Kidney (tissue), 13 donors: ENCODE measurements at regions not wholly inside any gene's neighbourhood (a gene's known extent, or its start where the extent isn't known, plus 50 kb on each side); places are given as distances from the start of the nearest gene placed in this dataset.

Experiments
- DNase-seq, 5 donors: peaks; one replicate each; pipeline ENCODE4 v3.0.0-alpha.2; 2013 to 2020
- FAIRE-seq: peaks from 2 replicates; lab custom pipeline; 2012; peaks lifted over from hg19 to GRCh38; lab: Jason Lieb, UNC
- H3K27ac ChIP-seq, 2 donors: one replicate each; pipeline ENCODE4 v1.7.0; 2013; ENCODE audit warnings: low read depth in 2 of 2, low read length in 2 of 2, inconsistent platforms in 1 of 2
- H3K27me3 ChIP-seq: one replicate; pipeline ENCODE4 v1.7.1; 2013; ENCODE audit warnings: low read length, inconsistent platforms; ENCODE audit not compliant: control insufficient read depth, insufficient read depth
- H3K36me3 ChIP-seq, 3 donors: one replicate each; pipeline versions ENCODE4 v1.7.0 to v1.7.1; 2013; ENCODE audit warnings: low read length in 3 of 3, control low read depth in 1 of 3, inconsistent platforms in 1 of 3; ENCODE audit not compliant: insufficient read depth in 3 of 3, control insufficient read depth in 2 of 3
- H3K4me1 ChIP-seq, 3 donors: one replicate each; pipeline versions ENCODE4 v1.7.0 to v1.7.1; 2013; ENCODE audit warnings: low read length in 3 of 3, inconsistent platforms in 1 of 3, low read depth in 1 of 3; ENCODE audit not compliant: control insufficient read depth in 2 of 3, insufficient read depth in 2 of 3
- H3K4me3 ChIP-seq, 3 donors: one replicate each; pipeline versions ENCODE4 v1.7.0 to v1.8.1; 2013; ENCODE audit warnings: low read length in 3 of 3, control low read depth in 1 of 3, inconsistent platforms in 1 of 3
- H3K9ac ChIP-seq, 3 donors: one replicate each; pipeline versions ENCODE4 v1.7.0 to v1.7.1; 2013; ENCODE audit warnings: low read length in 3 of 3, control low read depth in 1 of 3, inconsistent platforms in 1 of 3
- H3K9me3 ChIP-seq, 3 donors: one replicate each; pipeline versions ENCODE4 v1.7.0 to v1.7.1; 2013; ENCODE audit warnings: low read length in 3 of 3, control low read depth in 1 of 3, inconsistent platforms in 1 of 3; ENCODE audit not compliant: control insufficient read depth in 2 of 3, insufficient read depth in 1 of 3
- CTCF ChIP-seq: IDR thresholded peaks from 3 replicates; pipeline ENCODE4 v1.5.1; 2012; ENCODE audit warnings: mild to moderate bottlenecking, moderate library complexity, borderline replicate concordance; ENCODE audit not compliant: insufficient read depth; ENCODE audit errors: extremely low read depth
- intact Hi-C: fragments of 100-400 bp; cut with DNase I; formaldehyde crosslinking; loops from one replicate; pipeline ENCODE4 v1.11.1; 2022
- donor health status: control.
- donor health status: control.
- donor health status: control.
- donor health status: control.
- donor health status: control.
- donor health status: DM: yes; HTN: yes; CAD: no.
- donor health status: Normal renal cell carcinoma (clear cell type).

GRCh38 chr6:169932491-169932890, 181.1 kb downstream of the ERMARD start:
- no peak overlapping the region for H3K27ac ChIP-seq
- intact Hi-C loops, result no loop called here

GRCh38 chr6:169931261-169931660, 179.8 kb downstream of the ERMARD start:
- H3K27ac ChIP-seq, result no peak overlapping the region
- H3K27me3 ChIP-seq, result no peaks in the 10 kb centered on the region
- H3K9me3 ChIP-seq, result no peaks in the 10 kb centered on the region
- no peak overlapping the region for H3K4me3 ChIP-seq
- DNase-seq, result peak in 2 of 5 donors; percentile 24 to 49
- H3K9ac ChIP-seq, result no peak overlapping the region
- intact Hi-C loops, result no loop called here
- peaks cover 0 to 11% (median 6%) of the 10 kb centered on the region in 3 donors for H3K4me1 ChIP-seq
- TF ChIP-seq CTCF, result no peak
- FAIRE-seq, result no peak
- H3K36me3 ChIP-seq, result no peaks in the 10 kb centered on the region

More at GRCh38 chr6:169932491-169932890, 181.1 kb downstream of the ERMARD start:
- Histone ChIP-seq H3K27me3 (no peaks in the 10 kb centered on the region), H3K9ac (no peak overlapping the region), H3K9me3 (no peaks in the 10 kb centered on the region), H3K36me3 (no peaks in the 10 kb centered on the region), H3K4me1 (peaks cover 0 to 11% (median 6%) of the 10 kb centered on the region in 3 donors), H3K4me3 (no peak overlapping the region)
- DNase-seq (peak in 4 of 5 donors; percentile 52 to 78 (median 66)), FAIRE-seq (no peak)
- TF ChIP-seq CTCF, result no peak

DNA sequence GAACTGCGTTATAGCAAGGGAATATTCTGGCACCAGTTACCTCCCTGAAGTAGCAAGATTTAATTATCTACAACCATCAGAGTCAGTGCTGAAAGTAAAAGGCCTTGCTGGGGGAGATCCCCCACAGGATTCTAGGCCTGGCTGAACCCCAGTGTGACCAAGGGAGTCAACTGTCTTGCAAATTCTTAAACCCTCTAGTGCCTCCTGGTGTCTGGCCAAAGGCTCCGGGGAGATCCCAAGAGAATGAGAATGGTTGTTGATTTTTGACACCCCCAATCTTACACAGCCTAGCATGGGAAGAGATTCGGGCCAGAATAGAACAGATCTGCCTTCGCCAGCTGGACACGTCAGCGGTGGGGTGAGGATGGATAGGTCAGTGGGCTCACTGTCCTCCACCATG, 179.4 kb downstream of the ERMARD start:
- intact Hi-C loops, result no loop called here
- Histone ChIP-seq H3K36me3 (no peaks in the 10 kb centered on the region), H3K4me3 (no peak overlapping the region), H3K4me1 (peaks cover 0 to 11% (median 6%) of the 10 kb centered on the region in 3 donors), H3K27me3 (no peaks in the 10 kb centered on the region), H3K27ac (no peak overlapping the region), H3K9me3 (no peaks in the 10 kb centered on the region), H3K9ac (no peak overlapping the region)
- no peak for TF ChIP-seq CTCF
- FAIRE-seq (no peak), DNase-seq (no peak)

GRCh38 chr6:169927711-169928110, 176.3 kb downstream of the ERMARD start:
- H3K9me3 ChIP-seq, result peaks cover 0 to 6% (median 0%) of the 10 kb centered on the region in 3 donors
- peaks cover 4 to 11% (median 5%) of the 10 kb centered on the region in 3 donors for H3K4me1 ChIP-seq
- intact Hi-C loops, result no loop called here
- FAIRE-seq, result no peak
- TF ChIP-seq CTCF, result no peak
- H3K4me3 ChIP-seq, result no peak overlapping the region
- H3K27ac ChIP-seq, result no peak overlapping the region
- H3K27me3 ChIP-seq, result no peaks in the 10 kb centered on the region
- H3K36me3 ChIP-seq, result peaks cover 0 to 4% (median 0%) of the 10 kb centered on the region in 3 donors
- no peak overlapping the region for H3K9ac ChIP-seq
- peak in 1 of 5 donors; percentile 10 for DNase-seq
